ENCODE measurements at regions not wholly inside any gene's neighbourhood (a gene's known extent, or its start where the extent isn't known, plus 50 kb on each side); places are given as distances from the start of the nearest gene placed in this dataset.

DNA sequence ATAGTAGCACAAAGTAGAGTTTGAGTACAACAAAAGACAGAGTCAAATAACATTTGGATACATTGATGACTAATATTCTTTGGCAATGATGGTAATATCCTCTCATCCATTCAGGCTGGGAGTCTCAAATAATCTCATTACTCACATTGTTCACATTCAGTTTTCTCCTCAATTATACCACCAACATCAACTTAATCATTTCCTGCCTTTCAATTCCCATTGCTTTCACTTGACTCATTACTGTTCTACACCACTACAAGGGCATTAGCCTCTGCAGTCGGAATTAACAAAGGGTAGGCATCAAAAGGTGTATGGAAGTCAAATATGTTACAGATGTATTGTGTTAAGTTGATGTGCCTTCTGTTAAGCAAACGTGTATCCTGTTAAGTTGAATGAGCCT lies 518.4 kb upstream of the SLITRK1 start:
- peak; percentile 33 for DNase-seq (ENCODE audit: low read depth)

DNA sequence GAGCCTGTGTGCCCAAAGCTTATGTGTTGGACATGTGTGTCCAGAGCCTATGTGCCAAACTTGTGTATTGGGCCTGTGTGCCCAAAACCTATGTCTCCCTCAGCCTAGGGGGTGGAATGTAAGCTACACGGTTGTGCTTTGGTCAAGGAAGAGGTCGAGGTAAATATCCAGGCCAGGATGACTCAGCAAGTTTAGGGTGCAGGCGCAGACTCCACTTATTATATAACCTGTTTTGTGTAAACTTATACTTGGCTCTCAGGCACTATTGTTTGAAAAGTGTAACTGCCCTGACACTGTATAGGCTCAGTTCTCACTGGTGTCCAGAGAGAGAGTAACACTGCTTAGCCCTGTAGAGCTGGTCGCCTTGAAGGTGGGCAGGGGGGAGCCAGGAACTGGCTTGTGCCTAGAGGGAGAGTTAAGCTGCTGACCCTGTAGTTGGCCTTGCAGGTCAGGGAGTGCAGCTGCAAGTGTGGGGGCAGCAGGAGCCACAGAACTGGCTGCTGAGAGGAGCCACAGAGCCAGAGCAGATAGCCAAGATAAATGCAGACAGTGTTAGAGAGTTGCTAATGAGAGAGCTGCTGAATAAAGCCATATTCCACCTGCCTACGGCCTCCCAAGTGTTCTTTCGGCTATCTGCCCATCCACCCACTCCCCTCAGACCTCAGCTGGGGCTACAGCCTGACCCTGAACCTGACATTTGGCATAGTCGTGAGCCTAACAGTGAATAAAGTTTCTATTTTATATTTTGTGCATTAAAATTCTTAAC lies 517.2 kb upstream of the SLITRK1 start:
- peak; percentile 3 for DNase-seq (ENCODE audit: low read depth)

DNA sequence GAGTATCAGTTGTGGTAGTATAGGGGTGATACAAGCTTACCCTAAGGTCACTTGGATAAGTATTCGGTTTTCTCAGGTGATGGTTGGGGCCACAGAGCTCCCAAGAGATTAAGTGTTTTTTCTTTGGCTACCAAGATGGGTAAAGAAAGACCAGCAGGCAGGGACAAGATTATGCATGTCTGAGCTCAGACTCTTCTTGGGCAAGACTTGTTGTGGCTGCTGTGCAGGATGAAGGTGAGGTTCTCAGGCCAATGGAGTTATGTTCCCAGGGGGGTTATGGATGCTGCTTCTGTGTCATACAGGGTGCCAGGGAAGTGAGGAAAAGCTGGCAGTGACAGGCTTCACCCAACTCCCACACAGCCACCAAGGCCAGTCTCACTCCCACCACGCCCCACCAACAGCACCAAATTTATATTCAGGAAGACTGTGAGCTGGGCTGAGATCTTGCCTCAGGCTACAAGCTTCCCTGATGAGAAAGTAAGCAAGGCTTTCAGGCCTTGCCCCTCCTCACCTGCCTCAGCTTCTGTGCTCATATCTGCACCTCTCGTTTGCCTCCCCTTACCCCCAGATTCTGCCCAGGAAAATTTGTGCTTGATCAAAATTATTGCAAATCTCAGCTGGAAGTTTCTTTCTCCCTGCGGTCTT lies 511.8 kb upstream of the SLITRK1 start:
- no peak for DNase-seq (ENCODE audit: low read depth)

DNA sequence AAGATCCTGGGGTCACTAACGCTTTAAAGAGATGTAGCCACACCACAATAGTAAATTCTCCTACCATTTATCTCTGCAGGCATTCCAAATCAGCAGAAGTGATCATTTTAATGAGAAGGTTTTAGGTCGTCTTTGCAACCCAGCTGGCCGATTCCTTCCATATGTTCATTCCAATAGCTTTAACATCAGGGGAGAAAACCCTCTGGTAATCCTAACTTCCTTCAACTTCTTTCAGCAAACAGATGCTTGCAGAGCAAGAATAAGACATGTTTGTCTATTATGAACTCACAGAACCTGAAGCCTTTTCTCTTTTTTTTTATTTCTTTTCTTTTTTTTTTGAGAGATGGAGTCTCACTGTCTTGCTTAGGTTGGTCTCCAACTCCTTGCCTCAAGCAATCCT lies 498.6 kb upstream of the SLITRK1 start:
- no peak for DNase-seq (ENCODE audit: low read depth)

DNA sequence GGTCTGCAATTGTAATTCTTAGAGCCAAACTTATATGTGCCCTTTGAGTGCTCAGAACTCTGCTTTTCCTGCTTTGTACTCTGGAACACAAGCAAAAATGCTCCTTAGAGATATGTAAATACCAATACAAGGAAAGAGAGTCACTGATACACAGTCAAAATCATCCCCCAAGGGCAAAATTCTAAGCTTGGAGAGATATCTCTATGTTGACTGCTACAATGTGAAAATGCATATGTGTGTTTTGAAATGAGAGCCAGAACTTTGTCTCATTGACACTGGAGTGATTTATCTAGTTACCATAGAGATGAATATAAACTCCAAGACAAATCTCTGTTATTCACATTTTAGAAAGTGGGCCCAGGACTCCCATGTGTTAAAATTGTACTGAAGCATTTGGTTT lies 494.8 kb upstream of the SLITRK1 start:
- no peak for DNase-seq (ENCODE audit: low read depth)

DNA sequence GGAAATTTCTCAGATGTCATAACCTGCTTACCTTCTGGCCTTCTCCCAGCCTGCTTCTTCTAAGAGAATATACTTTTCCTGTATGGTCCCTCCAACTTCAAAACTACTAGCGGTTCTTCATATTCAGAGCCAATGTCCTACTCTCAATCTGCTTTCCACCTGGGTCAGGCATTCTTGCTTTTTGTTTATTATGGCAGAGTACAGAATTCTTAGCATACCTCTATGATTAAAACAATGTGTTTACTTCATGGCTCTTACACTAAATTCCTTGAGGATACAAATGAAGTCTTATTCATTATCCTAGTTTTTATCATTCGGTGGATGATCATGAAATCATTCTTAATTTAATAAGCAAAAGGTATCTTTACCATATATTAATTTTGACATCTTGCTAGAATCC lies 484.2 kb upstream of the SLITRK1 start:
- DNase-seq (ENCODE audit: low read depth): no peak

DNA sequence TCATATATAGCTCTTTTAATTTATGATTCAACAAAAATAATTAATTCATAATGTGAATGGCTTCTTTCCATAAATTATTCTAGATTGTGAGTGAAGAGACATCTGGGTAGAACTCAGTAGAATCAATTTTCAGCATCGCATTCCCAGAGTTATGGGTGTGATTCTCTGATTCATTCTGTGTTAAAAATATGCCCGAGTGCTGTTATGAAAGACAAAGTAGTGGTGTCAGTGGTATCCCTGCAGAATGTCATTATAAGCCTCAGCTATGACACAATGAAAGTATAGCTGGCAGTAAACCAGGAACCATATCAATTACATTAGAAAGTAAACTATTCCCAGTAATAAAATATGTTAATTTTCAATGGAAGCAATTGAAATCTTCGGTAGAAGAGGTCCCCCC lies 480.5 kb upstream of the SLITRK1 start:
- DNase-seq (ENCODE audit: low read depth): peak; percentile 67

DNA sequence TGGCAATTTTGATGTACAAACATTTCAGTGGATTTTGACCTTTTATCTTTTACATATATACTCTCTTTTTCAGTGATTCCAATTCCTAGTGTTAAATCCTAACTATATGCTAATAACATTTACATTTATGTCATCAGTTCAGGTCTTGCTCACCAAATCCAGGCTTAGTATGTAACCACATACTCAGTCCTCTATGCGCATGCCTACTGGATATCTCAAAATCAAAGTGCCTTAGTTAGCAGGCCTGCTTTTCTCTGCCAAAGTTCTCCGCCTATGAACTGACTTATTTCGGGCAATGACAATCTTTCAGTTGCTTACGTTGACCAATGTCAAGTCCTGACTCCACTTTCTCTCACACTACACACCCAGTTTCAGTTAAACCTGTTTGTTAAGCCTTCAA lies 478.5 kb upstream of the SLITRK1 start:
- no peak for DNase-seq (ENCODE audit: low read depth)

DNA sequence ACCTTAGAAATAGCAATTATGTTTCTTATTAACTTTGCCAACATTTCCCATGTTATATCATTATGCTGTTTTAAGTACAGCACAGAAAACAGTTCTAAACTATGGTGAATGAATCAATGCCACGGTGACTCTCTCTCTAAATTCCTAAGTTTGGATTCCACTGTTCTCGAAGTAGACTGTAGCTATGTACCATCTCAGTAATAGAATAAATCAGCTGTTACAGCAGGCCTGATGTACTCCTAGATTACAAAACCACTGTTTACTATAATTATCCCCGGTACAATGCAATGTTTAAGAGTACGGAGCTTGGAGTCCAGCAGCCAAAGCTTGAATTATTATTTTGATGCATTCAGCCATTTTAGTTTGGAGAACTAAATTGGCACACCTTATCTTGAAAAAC lies 476.3 kb upstream of the SLITRK1 start:
- peak; percentile 43 for DNase-seq (ENCODE audit: low read depth)

DNA sequence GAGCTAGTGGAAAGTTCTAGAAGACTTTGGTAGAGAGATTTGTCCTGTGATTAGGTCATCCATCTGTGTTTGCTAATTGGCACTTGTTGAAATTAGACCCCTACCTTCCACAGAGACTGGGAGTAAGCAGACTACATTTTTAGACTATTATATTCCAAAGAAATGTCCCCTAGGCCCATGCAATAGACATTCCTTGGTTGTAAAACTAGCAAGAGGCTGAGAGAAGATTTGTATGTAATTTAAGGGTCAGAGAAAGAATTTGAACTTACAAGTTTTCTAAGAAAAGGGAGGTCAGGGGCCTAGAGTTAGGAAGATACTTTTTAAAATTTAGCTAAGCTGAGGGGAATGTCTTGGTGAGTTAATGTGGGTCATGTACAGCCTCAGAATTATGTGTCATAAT lies 470.7 kb upstream of the SLITRK1 start:
- DNase-seq (ENCODE audit: low read depth): no peak

DNA sequence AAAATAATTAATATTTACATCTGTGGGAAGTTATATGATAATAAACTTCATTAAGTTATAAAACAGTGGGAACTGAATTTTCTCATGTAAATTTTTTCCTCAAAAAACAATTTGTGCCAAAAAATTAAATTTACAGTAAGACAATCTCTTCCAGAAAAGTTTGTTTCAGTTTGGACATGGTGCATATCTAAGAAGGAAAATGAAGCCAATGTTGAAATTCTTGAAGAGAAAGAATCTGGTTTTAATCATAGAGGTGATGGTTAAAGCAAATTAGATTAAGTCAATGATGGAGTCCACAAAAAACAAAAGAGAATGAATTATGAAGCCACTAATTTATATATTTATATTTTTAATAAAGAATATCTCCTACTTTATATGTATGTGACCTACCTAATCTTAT lies 457.2 kb upstream of the SLITRK1 start:
- DNase-seq (ENCODE audit: low read depth): no peak

DNA sequence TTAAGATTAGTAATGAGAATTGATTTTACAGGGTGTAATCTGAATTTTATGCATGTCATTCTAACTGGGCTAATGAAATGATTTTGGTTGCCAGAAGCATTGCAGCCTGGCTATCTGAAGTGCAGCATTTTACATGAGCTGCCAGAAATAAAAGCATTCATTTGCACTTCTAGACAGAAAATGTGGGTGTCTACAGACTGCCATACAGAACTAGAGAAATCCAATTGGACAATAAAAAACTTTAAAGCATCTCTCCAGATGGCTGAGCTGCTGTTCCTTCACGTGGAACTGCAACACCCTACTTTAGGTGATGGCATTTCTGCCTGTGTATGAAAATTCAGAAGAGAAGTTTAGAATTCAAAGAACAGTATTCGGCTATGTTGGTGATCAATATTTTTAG lies 450.1 kb upstream of the SLITRK1 start:
- no peak for DNase-seq (ENCODE audit: low read depth)

DNA sequence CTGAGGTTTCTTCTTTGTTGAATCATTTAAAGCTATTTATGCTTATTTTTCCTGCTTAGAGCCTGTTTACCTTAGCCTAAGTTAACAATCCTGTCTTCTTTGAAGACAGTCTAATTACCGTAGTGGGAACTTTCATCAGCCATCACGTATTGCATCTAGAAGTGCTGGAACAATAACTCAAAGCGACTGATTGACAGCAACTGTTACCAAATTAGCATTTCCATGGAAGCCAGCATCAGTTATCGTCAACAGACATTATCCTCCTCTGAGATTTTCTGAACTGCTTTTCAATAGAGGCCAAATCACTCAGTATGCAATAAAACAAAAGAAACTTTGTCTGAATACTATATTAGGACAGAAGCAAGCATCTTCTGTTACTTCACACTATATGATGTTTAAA lies 433.3 kb upstream of the SLITRK1 start:
- no peak for DNase-seq (ENCODE audit: low read depth)

DNA sequence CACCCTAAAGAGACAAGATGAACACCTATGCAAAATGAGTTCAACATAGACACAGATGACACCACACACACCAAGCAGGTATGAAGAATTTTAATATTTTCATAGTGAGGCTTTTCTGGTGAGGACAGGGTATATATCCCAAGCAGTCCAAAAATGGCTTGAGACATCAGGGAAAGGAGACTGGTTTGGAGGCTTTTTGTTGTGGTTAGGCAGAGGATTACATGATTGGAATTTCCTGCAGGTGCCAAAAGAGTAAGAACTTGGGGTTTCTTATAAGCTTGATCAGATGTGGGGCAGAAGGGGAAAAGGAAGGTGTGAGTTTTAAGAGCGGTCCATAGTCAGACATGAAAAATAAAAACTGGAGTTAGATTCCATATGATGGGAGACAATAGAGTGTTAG lies 420.8 kb upstream of the SLITRK1 start:
- no peak for DNase-seq (ENCODE audit: low read depth)

DNA sequence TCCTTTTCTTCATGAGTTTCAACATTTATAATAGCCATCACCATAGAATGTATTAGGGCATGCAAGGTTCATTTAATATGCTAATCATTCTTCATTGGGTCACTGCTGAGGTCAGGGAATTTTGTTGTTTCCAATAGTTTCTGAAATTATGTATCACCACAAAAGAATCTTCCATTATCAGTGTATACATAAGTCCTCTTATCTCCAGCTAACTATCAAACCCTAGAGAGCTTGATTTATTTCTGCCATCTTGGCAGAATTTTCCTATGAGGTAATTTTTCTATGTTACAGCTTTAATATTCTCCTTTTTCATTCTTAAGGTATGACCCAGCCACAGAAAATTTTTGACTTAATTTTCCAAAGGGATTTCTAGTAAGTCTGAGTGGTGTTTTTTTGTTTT lies 415.0 kb upstream of the SLITRK1 start:
- no peak for DNase-seq (ENCODE audit: low read depth)

DNA sequence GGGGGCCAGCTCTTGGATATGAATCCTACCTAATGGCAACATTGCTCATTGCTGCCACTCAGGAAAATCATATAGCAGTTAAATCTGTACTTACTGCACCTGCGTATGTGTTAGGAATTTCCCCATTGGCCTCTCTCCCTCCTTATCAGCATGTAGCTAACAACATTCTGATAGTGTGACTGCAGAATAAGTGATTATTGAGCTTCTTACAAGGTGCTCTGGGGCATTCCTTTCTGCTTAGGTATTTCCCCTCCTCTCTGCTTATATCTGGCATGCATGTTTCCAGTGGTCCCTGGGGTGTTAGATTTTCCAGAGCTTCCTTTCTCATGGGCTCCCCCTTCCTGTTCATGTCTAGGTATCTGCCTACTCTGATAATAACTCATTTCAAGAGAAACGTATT lies 414.1 kb upstream of the SLITRK1 start:
- no peak for DNase-seq (ENCODE audit: low read depth)

DNA sequence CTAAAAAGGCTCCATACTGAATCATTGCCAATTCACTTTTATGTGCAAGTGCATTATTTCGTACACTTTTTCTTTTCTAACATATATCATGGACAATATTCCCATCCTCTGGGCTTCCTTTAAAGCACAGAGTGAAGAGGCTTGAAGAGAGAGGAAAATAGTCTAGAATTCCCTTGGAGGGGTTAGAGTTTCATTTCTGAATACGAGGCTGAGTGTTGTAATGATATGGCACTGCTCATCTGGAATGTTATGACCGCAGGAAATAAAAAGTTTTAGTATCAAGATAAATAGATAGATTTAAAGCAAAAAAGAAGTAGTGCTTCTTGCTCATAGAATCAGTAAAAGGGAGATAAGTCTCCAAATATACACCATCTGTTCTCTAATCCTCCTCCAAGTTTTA lies 412.3 kb upstream of the SLITRK1 start:
- no peak for DNase-seq (ENCODE audit: low read depth)

DNA sequence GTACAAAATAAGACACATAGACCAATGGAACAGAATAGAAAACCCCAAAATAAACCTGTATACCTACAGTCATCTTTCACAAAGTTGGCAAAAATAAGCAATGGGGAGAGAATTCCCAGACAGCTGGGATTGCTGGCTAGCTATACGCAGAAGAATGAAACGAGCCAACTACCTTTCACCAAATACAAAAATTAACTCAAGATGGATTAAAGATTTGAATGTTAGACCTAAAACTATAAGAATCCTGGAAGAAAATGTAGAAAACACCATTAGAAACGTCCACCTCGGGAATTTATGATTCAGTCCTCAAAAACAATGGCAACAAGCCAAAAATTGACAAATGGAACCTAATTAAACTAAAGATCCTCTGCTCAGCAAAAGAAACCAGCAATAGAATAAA lies 408.1 kb upstream of the SLITRK1 start:
- no peak for DNase-seq (ENCODE audit: low read depth)

DNA sequence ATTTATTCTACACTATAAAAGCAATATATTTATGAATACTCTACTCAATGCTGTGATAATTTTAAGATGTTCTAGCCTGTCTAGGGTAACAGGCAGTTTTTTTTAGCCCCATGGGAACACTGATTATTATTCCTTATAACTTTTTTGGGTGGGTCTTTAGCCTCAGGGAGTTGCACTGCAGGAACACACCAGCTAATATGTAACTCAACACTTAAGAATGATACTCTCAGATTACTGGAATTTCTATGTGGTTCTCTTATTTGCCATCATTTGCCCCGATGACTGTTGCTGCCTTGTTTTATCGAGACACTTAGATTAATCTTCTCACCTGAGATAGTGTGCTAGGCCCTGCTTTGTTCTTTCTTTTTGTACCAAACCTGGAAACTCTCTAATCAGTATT lies 396.9 kb upstream of the SLITRK1 start:
- DNase-seq (ENCODE audit: low read depth): peak; percentile 15

DNA sequence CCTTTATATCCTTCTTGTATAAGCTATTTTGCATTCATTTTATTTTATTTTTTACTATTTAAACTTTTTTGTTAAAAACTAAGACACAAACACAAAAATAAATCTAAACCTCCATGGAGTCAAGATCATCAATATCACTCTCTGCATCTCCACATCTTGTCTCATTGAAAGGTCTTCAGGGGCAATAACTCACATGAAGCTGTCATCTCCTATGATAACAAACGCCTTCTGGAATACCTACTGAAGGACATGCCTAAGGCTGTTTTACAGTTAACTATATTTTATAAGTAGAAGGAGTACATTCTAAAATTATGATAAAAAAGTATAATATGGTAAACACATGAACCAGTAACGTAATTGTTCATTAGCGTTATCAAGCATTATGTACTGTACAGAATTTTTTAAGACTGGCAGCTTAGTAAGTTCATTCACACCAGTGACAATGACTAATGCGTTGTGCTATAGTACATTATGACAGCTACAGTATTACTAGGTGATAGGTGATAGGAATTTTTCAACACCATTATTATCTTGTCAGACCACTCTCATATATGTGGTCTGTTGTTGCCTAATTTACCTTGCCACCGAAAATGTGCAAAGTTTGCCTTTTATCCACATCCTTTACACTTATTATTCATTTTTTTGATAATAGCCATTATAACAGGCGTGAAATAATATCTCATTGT lies 390.7 kb upstream of the SLITRK1 start:
- DNase-seq (ENCODE audit: low read depth): no peak

DNA sequence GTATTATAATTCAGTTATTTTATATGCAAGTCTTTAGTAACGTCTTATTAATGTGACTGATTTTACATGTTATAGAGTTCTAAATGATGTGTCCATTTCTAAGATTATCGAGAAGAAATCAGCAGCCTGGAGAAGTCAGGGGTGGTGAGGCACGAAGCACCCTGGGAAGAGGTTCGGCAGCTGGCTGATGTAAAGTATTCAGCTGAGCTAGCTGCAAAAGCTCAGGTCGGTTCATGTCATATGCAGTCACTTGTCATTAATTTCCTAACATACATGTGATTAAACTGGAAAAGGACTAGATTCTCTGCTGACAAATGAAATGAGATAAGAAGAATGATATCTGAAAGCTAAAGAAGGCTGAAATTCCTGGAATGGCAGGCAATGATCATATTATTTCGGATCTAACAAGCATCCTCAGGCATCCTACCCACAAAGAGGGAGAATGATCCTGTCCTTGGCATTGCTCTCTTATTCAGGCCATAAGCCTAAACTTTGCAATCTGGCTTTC lies 383.0 kb upstream of the SLITRK1 start:
- no peak for DNase-seq (ENCODE audit: low read depth)

DNA sequence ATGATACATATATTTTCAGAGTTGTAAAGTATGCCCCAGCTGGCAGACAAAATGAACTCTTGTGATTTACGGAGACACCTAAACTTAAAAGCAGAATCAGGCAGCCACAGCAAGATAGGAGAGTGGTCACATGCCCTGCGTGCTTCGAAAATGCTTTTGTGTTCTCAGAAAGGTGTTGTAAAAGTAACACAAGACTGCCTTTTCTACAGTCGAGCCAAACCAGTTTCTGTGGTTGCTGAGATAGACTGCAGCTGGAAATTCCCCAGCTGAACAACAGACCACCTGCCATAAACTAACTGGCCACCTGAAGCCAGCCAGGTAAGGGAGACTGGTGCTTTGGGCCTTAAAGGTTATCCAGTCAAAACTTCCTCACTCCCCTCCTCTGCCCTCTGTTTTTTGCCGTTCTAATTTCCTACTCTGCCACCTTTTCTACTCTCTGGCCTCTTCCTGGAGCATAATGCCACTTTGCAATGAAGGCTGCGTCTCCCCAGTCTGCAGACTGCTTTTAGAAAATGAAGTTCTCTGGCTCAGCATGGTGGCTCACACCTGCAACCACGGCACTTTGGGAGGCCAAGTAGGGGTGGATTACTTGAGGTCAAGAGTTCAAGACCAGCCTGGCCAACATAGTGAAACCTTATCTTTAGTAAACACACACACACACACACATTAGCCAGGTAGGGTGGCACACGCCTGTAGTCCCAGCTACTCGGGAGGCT lies 381.2 kb upstream of the SLITRK1 start:
- DNase-seq (ENCODE audit: low read depth): no peak
